Stomach (tissue), 4 donors: ENCODE measurements at regions not wholly inside any gene's neighbourhood (a gene's known extent, or its start where the extent isn't known, plus 50 kb on each side); places are given as distances from the start of the nearest gene placed in this dataset.

Experiments used
- CTCF ChIP-seq, 7 experiments: fragments of 450-650 bp in 4 of 7; fragments of 200-600 bp in 3 of 7; sonication (generic) in 3 of 7; IDR thresholded peaks; one replicate each; pipeline ENCODE4 v1.5.1; 2016 to 2019; ENCODE audit warnings: antibody characterized with exemption in 7 of 7, control low read depth in 2 of 7, mild to moderate bottlenecking in 1 of 7
- POLR2AphosphoS5 ChIP-seq, 3 donors: sonication (generic); formaldehyde crosslinking; IDR thresholded peaks; one replicate each; pipeline ENCODE4 v1.6.1; 2016; ENCODE audit warnings: antibody characterized with exemption in 3 of 3

DNA sequence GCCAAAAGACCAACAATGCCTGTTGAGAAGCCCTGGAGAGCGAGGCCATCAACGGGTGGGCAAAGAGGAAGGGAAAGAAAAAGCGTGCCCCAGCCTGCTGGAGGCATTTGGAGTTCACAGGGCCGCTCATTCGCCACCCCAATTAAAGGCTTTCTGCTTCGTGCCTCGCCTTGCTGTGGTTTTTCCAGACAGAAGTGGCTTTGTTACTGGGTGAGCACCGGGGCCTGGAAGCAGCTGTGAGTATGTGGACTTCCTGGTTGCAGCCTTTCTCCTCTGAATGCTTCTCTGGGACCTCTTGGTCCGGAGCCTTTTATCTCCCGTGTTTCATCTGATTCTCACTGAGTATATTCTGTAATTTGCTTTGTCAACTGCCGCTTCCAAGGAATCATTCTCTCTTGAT lies 118.1 kb upstream of the EGR2 start:
- no peak for TF ChIP-seq POLR2AphosphoS5 (IDR thresholded peaks at IDR 0.05)
- no peak for TF ChIP-seq CTCF (IDR thresholded peaks at IDR 0.05)
